GM10248 (cell line): ENCODE measurements at regions not wholly inside any gene's neighbourhood (a gene's known extent, or its start where the extent isn't known, plus 50 kb on each side); places are given as distances from the start of the nearest gene placed in this dataset.

Experiments used
- CTCF ChIA-PET: fragments of 300-600 bp; sonication (Branson Sonifier 250); formaldehyde crosslinking; extraction: SDS; loops from one replicate; lab custom pipeline; 2021; ENCODE audit warnings: antibody characterized with exemption; lab: Yijun Ruan, JAX
- POLR2A ChIA-PET: fragments of 350-650 bp; sonication (Branson Sonifier 250); formaldehyde crosslinking; extraction: SDS; loops from one replicate; lab custom pipeline; 2020; ENCODE audit warnings: antibody characterized with exemption; lab: Yijun Ruan, JAX
- DNase-seq: peaks from one replicate; pipeline ENCODE4 v3.0.0; 2012; ENCODE audit errors: extremely low spot score
- CTCF ChIP-seq: IDR thresholded peaks from 2 replicates; pipeline ENCODE4 v1.5.1; 2012; ENCODE audit warnings: mild to moderate bottlenecking, low read depth; ENCODE audit errors: extremely low read depth, missing control alignments, control extremely low read depth

GRCh38 chr12:114913871-114914801, 230.2 kb upstream of the TBX3 start:
- no peak for DNase-seq
- CTCF ChIA-PET, result no interaction called here
- POLR2A ChIA-PET, result no interaction called here

GRCh38 chr12:114912811-114913210, 228.8 kb upstream of the TBX3 start:
- ChIA-PET CTCF (no interaction called here), POLR2A (no interaction called here)
- no peak for TF ChIP-seq CTCF
- DNase-seq, result no peak

More at GRCh38 chr12:114913871-114914801, 230.2 kb upstream of the TBX3 start:
- no peak for TF ChIP-seq CTCF

- no peak for TF ChIP-seq CTCF
- DNase-seq, result no peak
- ChIA-PET CTCF (no interaction called here), POLR2A (no interaction called here)
Measured at GRCh38 chr12:114911196-114911595, 227.2 kb upstream of the TBX3 start.

- POLR2A ChIA-PET, result no interaction called here
- CTCF ChIA-PET, result no interaction called here
- no peak for DNase-seq
- no peak for TF ChIP-seq CTCF
Measured at GRCh38 chr12:114904254-114905003, 220.5 kb upstream of the TBX3 start.

GRCh38 chr12:114903083-114903691, 219.2 kb upstream of the TBX3 start:
- ChIA-PET POLR2A (no interaction called here), CTCF (no interaction called here)
- DNase-seq, result no peak
- no peak for TF ChIP-seq CTCF

GRCh38 chr12:114902665-114903064, 218.7 kb upstream of the TBX3 start:
- ChIA-PET POLR2A (no interaction called here), CTCF (no interaction called here)
- TF ChIP-seq CTCF, result no peak
- DNase-seq, result no peak
